Keratinocyte (primary cell): ENCODE measurements at regions not wholly inside any gene's neighbourhood (a gene's known extent, or its start where the extent isn't known, plus 50 kb on each side); places are given as distances from the start of the nearest gene placed in this dataset.
A peak's percentile ranks its signal among the peaks of the same experiment; 100 is the strongest.

Source experiments
- DNase-seq: peaks from one replicate; pipeline ENCODE4 v3.0.0-alpha.2; 2011; ENCODE audit warnings: low read depth, missing footprints, low spot score
- FAIRE-seq: peaks from 2 replicates; lab custom pipeline; 2011; peaks lifted over from hg19 to GRCh38; lab: Jason Lieb, UNC
- H2AFZ ChIP-seq: 2 replicates; pipeline ENCODE4 v1.6.0; 2012; ENCODE audit warnings: low read length, control low read depth, inconsistent platforms; ENCODE audit not compliant: control insufficient read depth
- H3K27ac ChIP-seq: 2 replicates; pipeline ENCODE4 v1.5.1; 2011; ENCODE audit warnings: low read length; ENCODE audit not compliant: control insufficient read depth, insufficient read depth
- H3K27me3 ChIP-seq: 3 replicates; pipeline ENCODE4 v1.6.0; 2011; ENCODE audit warnings: low read length; ENCODE audit not compliant: control insufficient read depth, insufficient read depth; ENCODE audit errors: extremely low read depth
- H3K36me3 ChIP-seq, 2 experiments: 2 replicates in 1 of 2; 3 replicates in 1 of 2; pipeline ENCODE4 v1.5.1; 2011; ENCODE audit warnings: low read length in 2 of 2, mild to moderate bottlenecking in 1 of 2; ENCODE audit not compliant: control insufficient read depth in 2 of 2, insufficient read depth in 2 of 2; ENCODE audit errors: extremely low read depth in 1 of 2
- H3K4me1 ChIP-seq: 3 replicates; pipeline ENCODE4 v1.5.1; 2011; ENCODE audit warnings: low read length; ENCODE audit not compliant: control insufficient read depth, insufficient read depth; ENCODE audit errors: extremely low read depth
- H3K4me2 ChIP-seq: 3 replicates; pipeline ENCODE4 v1.6.0; 2011; ENCODE audit warnings: low read depth, low read length; ENCODE audit not compliant: control insufficient read depth, insufficient read depth; ENCODE audit errors: extremely low read depth
- H3K4me3 ChIP-seq, 3 experiments: fragments of 200-600 bp in 1 of 3; sonication (generic) in 1 of 3; 2 replicates in 2 of 3; 3 replicates in 1 of 3; pipeline ENCODE4 v1.5.1; 2011 to 2016; ENCODE audit warnings: low read length in 3 of 3, mild to moderate bottlenecking in 3 of 3, control low read depth in 2 of 3, inconsistent platforms in 1 of 3, low read depth in 1 of 3, mixed read lengths in 1 of 3, mixed run types in 1 of 3, moderate library complexity in 1 of 3; ENCODE audit not compliant: control insufficient read depth in 2 of 3, insufficient read depth in 2 of 3; ENCODE audit errors: extremely low read depth in 1 of 3
- H3K79me2 ChIP-seq: 2 replicates; pipeline ENCODE4 v1.6.0; 2012; ENCODE audit warnings: low read length; ENCODE audit not compliant: control insufficient read depth, insufficient read depth
- H3K9ac ChIP-seq: 3 replicates; pipeline ENCODE4 v1.6.0; 2011; ENCODE audit warnings: low read length; ENCODE audit not compliant: control insufficient read depth, insufficient read depth; ENCODE audit errors: extremely low read depth
- H3K9me1 ChIP-seq: 3 replicates; pipeline ENCODE4 v1.6.0; 2011; ENCODE audit warnings: low read length; ENCODE audit not compliant: control insufficient read depth, insufficient read depth; ENCODE audit errors: extremely low read depth
- H3K9me3 ChIP-seq: 2 replicates; pipeline ENCODE4 v1.5.1; 2012; ENCODE audit warnings: low read depth, low read length; ENCODE audit not compliant: control insufficient read depth
- H4K20me1 ChIP-seq: 3 replicates; pipeline ENCODE4 v1.6.0; 2011; ENCODE audit warnings: low read length; ENCODE audit not compliant: control insufficient read depth, insufficient read depth; ENCODE audit errors: extremely low read depth
- CTCF ChIP-seq, 3 experiments: IDR thresholded peaks in 1 of 3; conservative IDR thresholded peaks in 1 of 3; optimal IDR thresholded peaks in 1 of 3; 2 replicates in 2 of 3; 3 replicates in 1 of 3; pipeline versions ENCODE3 to v1.5.1; 2011; ENCODE audit warnings: low read length in 3 of 3, mild to moderate bottlenecking in 3 of 3, moderate library complexity in 2 of 3, control low read depth in 1 of 3, inconsistent platforms in 1 of 3; ENCODE audit not compliant: insufficient read depth in 2 of 3; ENCODE audit errors: extremely low read depth in 1 of 3
- EZH2 ChIP-seq: IDR thresholded peaks from one replicate; pipeline ENCODE4 v1.6.1; 2012; ENCODE audit warnings: inconsistent platforms, mild to moderate bottlenecking, low read length, moderate library complexity
- dilution Hi-C: fragments of 300-500 bp; cut with MboI; formaldehyde crosslinking; loops from one replicate; pipeline ENCODE4 v1.7.0; 2020; ENCODE audit warnings: low sequenced_read_pairs; ENCODE audit not compliant: extremely low pct_ligation_motif_present

DNA sequence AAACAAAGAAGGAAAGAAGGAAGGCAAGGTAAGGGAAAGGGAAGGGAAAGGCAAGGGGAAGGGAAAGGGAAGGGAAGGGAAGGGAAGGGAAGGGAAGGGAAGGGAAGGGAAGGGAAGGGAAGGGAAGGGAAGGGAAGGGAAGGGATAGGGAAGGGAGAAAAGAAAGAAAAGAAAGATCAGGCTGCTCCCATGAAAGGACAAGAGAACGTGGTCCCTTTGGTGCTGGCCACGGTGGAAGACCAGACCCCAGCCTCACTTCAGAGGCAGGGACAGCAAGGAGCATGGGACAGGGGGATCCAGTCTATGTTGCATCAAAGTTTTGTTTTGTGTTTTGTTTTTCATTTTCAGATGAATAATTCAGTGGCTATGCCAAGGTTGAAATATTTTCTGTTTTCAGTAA is 111.4 kb upstream of the IGF1R start:
- Histone ChIP-seq H3K4me1 (no peaks in the 10 kb centered on the region), H3K27me3 (peaks cover 22% of the 10 kb centered on the region), H3K9ac (no peak overlapping the region), H3K9me3 (no peaks in the 10 kb centered on the region), H3K27ac (no peak overlapping the region), H3K36me3 (no peaks in the 10 kb centered on the region), H3K4me3 (no peak overlapping the region), H3K9me1 (no peaks in the 10 kb centered on the region), H3K79me2 (no peaks in the 10 kb centered on the region), H4K20me1 (no peaks in the 10 kb centered on the region), H2AFZ (no peak overlapping the region), H3K4me2 (no peak overlapping the region)
- dilution Hi-C loops, result no loop called here
- FAIRE-seq (no peak), DNase-seq (no peak)
- TF ChIP-seq EZH2 (no peak), CTCF (optimal IDR thresholded peaks at IDR 0.05 in 1 of 3, IDR thresholded peaks at IDR 0.05 in 1 of 3, conservative IDR thresholded peaks at IDR 0.05 in 1 of 3; ENCODE audit: extremely low read depth in 1 of 3, insufficient read depth in 2 of 3, low read length in 3 of 3) (no peak)

- no peaks in the 10 kb centered on the region for H3K9me3 ChIP-seq
- no peaks in the 10 kb centered on the region for H3K79me2 ChIP-seq
- no peak overlapping the region for H3K9ac ChIP-seq
- peak; percentile 7 for DNase-seq
- H3K36me3 ChIP-seq, result no peaks in the 10 kb centered on the region
- no peak overlapping the region for H3K4me3 ChIP-seq
- dilution Hi-C loops, result no loop called here
- peaks cover 22% of the 10 kb centered on the region for H3K27me3 ChIP-seq
- peak; percentile 5 for FAIRE-seq
- H4K20me1 ChIP-seq, result no peaks in the 10 kb centered on the region
- H2AFZ ChIP-seq, result no peak overlapping the region
- no peak overlapping the region for H3K4me2 ChIP-seq
- no peak overlapping the region for H3K27ac ChIP-seq
- H3K9me1 ChIP-seq, result no peaks in the 10 kb centered on the region
- H3K4me1 ChIP-seq, result no peaks in the 10 kb centered on the region
- TF ChIP-seq EZH2 (no peak), CTCF (optimal IDR thresholded peaks at IDR 0.05 in 1 of 3, IDR thresholded peaks at IDR 0.05 in 1 of 3, conservative IDR thresholded peaks at IDR 0.05 in 1 of 3; ENCODE audit: extremely low read depth in 1 of 3, insufficient read depth in 2 of 3, low read length in 3 of 3) (peak in 1 of 3 experiments; percentile 41)
Measured at GRCh38 chr15:98537516-98538060, 110.8 kb upstream of the IGF1R start.
